Cardiac fibroblast (primary cell): ENCODE measurements at regions not wholly inside any gene's neighbourhood (a gene's known extent, or its start where the extent isn't known, plus 50 kb on each side); places are given as distances from the start of the nearest gene placed in this dataset.

Experiments used
- DNase-seq, 2 donors: peaks; one replicate each; pipeline versions ENCODE4 v3.0.0 to v3.0.0-alpha.2; 2010; ENCODE audit warnings: low read depth in 2 of 2
- H3K4me3 ChIP-seq, 2 donors: replicated peaks in 1 of 2; 1 replicate in 1 of 2; 2 replicates in 1 of 2; pipeline ENCODE4 v1.5.1; 2011; ENCODE audit warnings: low read depth in 2 of 2, low read length in 2 of 2, mild to moderate bottlenecking in 2 of 2, moderate library complexity in 1 of 2
- CTCF ChIP-seq: IDR thresholded peaks from one replicate; pipeline ENCODE4 v1.5.1; 2011; ENCODE audit warnings: low read depth, mild to moderate bottlenecking, low read length, inconsistent platforms

GRCh38 chr16:73473713-73474112, 425.8 kb upstream of the ZFHX3 start:
- TF ChIP-seq CTCF = no peak
- no peak for DNase-seq
- H3K4me3 ChIP-seq = no peak overlapping the region

- DNase-seq = no peak
- TF ChIP-seq CTCF = no peak
- no peak overlapping the region for H3K4me3 ChIP-seq
Observed at GRCh38 chr16:73464834-73465233, 416.9 kb upstream of the ZFHX3 start.

GRCh38 chr16:73459586-73459985, 411.7 kb upstream of the ZFHX3 start:
- no peak for DNase-seq
- no peak overlapping the region for H3K4me3 ChIP-seq
- TF ChIP-seq CTCF = no peak

GRCh38 chr16:73457851-73458250, 409.9 kb upstream of the ZFHX3 start:
- no peak for TF ChIP-seq CTCF
- no peak for DNase-seq
- no peak overlapping the region for H3K4me3 ChIP-seq

- H3K4me3 ChIP-seq = no peak overlapping the region
- DNase-seq = no peak
- TF ChIP-seq CTCF = no peak
Observed at GRCh38 chr16:73448970-73449369, 401.0 kb upstream of the ZFHX3 start.

GRCh38 chr16:73447846-73448245, 399.9 kb upstream of the ZFHX3 start:
- no peak for TF ChIP-seq CTCF
- no peak for DNase-seq
- no peak overlapping the region for H3K4me3 ChIP-seq

GRCh38 chr16:73434621-73435020, 386.7 kb upstream of the ZFHX3 start:
- DNase-seq = no peak
- TF ChIP-seq CTCF = no peak
- no peak overlapping the region for H3K4me3 ChIP-seq
